Kidney (tissue), 13 donors: ENCODE measurements at regions not wholly inside any gene's neighbourhood (a gene's known extent, or its start where the extent isn't known, plus 50 kb on each side); places are given as distances from the start of the nearest gene placed in this dataset.

Experiments
- DNase-seq, 5 donors: peaks; one replicate each; pipeline ENCODE4 v3.0.0-alpha.2; 2013 to 2020
- FAIRE-seq: peaks from 2 replicates; lab custom pipeline; 2012; peaks lifted over from hg19 to GRCh38; lab: Jason Lieb, UNC
- H3K27ac ChIP-seq, 2 donors: one replicate each; pipeline ENCODE4 v1.7.0; 2013; ENCODE audit warnings: low read depth in 2 of 2, low read length in 2 of 2, inconsistent platforms in 1 of 2
- H3K27me3 ChIP-seq: one replicate; pipeline ENCODE4 v1.7.1; 2013; ENCODE audit warnings: low read length, inconsistent platforms; ENCODE audit not compliant: control insufficient read depth, insufficient read depth
- H3K36me3 ChIP-seq, 3 donors: one replicate each; pipeline versions ENCODE4 v1.7.0 to v1.7.1; 2013; ENCODE audit warnings: low read length in 3 of 3, control low read depth in 1 of 3, inconsistent platforms in 1 of 3; ENCODE audit not compliant: insufficient read depth in 3 of 3, control insufficient read depth in 2 of 3
- H3K4me1 ChIP-seq, 3 donors: one replicate each; pipeline versions ENCODE4 v1.7.0 to v1.7.1; 2013; ENCODE audit warnings: low read length in 3 of 3, inconsistent platforms in 1 of 3, low read depth in 1 of 3; ENCODE audit not compliant: control insufficient read depth in 2 of 3, insufficient read depth in 2 of 3
- H3K4me3 ChIP-seq, 3 donors: one replicate each; pipeline versions ENCODE4 v1.7.0 to v1.8.1; 2013; ENCODE audit warnings: low read length in 3 of 3, control low read depth in 1 of 3, inconsistent platforms in 1 of 3
- H3K9ac ChIP-seq, 3 donors: one replicate each; pipeline versions ENCODE4 v1.7.0 to v1.7.1; 2013; ENCODE audit warnings: low read length in 3 of 3, control low read depth in 1 of 3, inconsistent platforms in 1 of 3
- H3K9me3 ChIP-seq, 3 donors: one replicate each; pipeline versions ENCODE4 v1.7.0 to v1.7.1; 2013; ENCODE audit warnings: low read length in 3 of 3, control low read depth in 1 of 3, inconsistent platforms in 1 of 3; ENCODE audit not compliant: control insufficient read depth in 2 of 3, insufficient read depth in 1 of 3
- CTCF ChIP-seq: IDR thresholded peaks from 3 replicates; pipeline ENCODE4 v1.5.1; 2012; ENCODE audit warnings: mild to moderate bottlenecking, moderate library complexity, borderline replicate concordance; ENCODE audit not compliant: insufficient read depth; ENCODE audit errors: extremely low read depth
- intact Hi-C: fragments of 100-400 bp; cut with DNase I; formaldehyde crosslinking; loops from one replicate; pipeline ENCODE4 v1.11.1; 2022
- donor health status: control.
- donor health status: control.
- donor health status: control.
- donor health status: control.
- donor health status: control.
- donor health status: DM: yes; HTN: yes; CAD: no.
- donor health status: Normal renal cell carcinoma (clear cell type).

GRCh38 chr9:80086822-80087345 is 515.1 kb downstream of the TLE4 start:
- no peak for DNase-seq
- no peak overlapping the region for H3K27ac ChIP-seq
- H3K4me1 ChIP-seq, result no peaks in the 10 kb centered on the region
- H3K9ac ChIP-seq, result no peak overlapping the region
- no peak for TF ChIP-seq CTCF
- no peaks in the 10 kb centered on the region for H3K36me3 ChIP-seq
- no peaks in the 10 kb centered on the region for H3K27me3 ChIP-seq
- no peaks in the 10 kb centered on the region for H3K9me3 ChIP-seq
- no peak overlapping the region for H3K4me3 ChIP-seq
- intact Hi-C loops, result no loop called here
- no peak for FAIRE-seq

- Histone ChIP-seq H3K36me3 (no peaks in the 10 kb centered on the region), H3K27me3 (no peaks in the 10 kb centered on the region), H3K4me3 (no peak overlapping the region), H3K4me1 (no peaks in the 10 kb centered on the region), H3K27ac (no peak overlapping the region), H3K9me3 (no peaks in the 10 kb centered on the region), H3K9ac (no peak overlapping the region)
- TF ChIP-seq CTCF, result no peak
- no peak for DNase-seq
- intact Hi-C loops, result no loop called here
- no peak for FAIRE-seq
Measured at GRCh38 chr9:80086386-80086785, 514.6 kb downstream of the TLE4 start.

GRCh38 chr9:80085668-80086067 is 513.9 kb downstream of the TLE4 start:
- no peak for FAIRE-seq
- no peaks in the 10 kb centered on the region for H3K27me3 ChIP-seq
- intact Hi-C loops, result no loop called here
- H3K9me3 ChIP-seq, result peaks cover 0 to 5% (median 0%) of the 10 kb centered on the region in 3 donors
- H3K9ac ChIP-seq, result no peak overlapping the region
- no peak for TF ChIP-seq CTCF
- no peak overlapping the region for H3K4me3 ChIP-seq
- no peak overlapping the region for H3K27ac ChIP-seq
- H3K36me3 ChIP-seq, result no peaks in the 10 kb centered on the region
- H3K4me1 ChIP-seq, result no peaks in the 10 kb centered on the region
- no peak for DNase-seq

- no peak for TF ChIP-seq CTCF
- Histone ChIP-seq H3K9ac (no peak overlapping the region), H3K27ac (no peak overlapping the region), H3K4me1 (no peaks in the 10 kb centered on the region), H3K36me3 (no peaks in the 10 kb centered on the region), H3K27me3 (no peaks in the 10 kb centered on the region), H3K9me3 (peaks cover 0 to 6% (median 0%) of the 10 kb centered on the region in 3 donors), H3K4me3 (no peak overlapping the region)
- no peak for DNase-seq
- FAIRE-seq, result no peak
- intact Hi-C loops, result no loop called here
Measured at GRCh38 chr9:80082213-80082612, 510.4 kb downstream of the TLE4 start.
